HG03103 (cell line): ENCODE measurements at regions not wholly inside any gene's neighbourhood (a gene's known extent, or its start where the extent isn't known, plus 50 kb on each side); places are given as distances from the start of the nearest gene placed in this dataset.
A peak's percentile ranks its signal among the peaks of the same experiment; 100 is the strongest.
"Not testable (repeated sequence)": the region's sequence is repeated elsewhere in the genome, so short reads cannot be mapped to it uniquely, and the experiment has no call there.

Experiments used
- ATAC-seq: cut with Tn5 transposase; IDR thresholded peaks from one replicate; pipeline ENCODE4 v1.9.1; 2021; ENCODE audit warnings: low read depth; ENCODE audit not compliant: unreplicated experiment

GRCh38 chr4:156422576-156422975 is 468.9 kb upstream of the CTSO start:
- no peak for ATAC-seq

- no peak for ATAC-seq
These were observed 467.0 kb upstream of the CTSO start for GRCh38 chr4:156420623-156421022.

GRCh38 chr4:156419080-156419685 is 465.5 kb upstream of the CTSO start:
- no peak for ATAC-seq

- no peak for ATAC-seq
These were observed 460.7 kb upstream of the CTSO start for GRCh38 chr4:156414406-156414805.

- no peak for ATAC-seq
These were observed 459.8 kb upstream of the CTSO start for GRCh38 chr4:156413239-156414135.

- no peak for ATAC-seq
These were observed 457.9 kb upstream of the CTSO start for GRCh38 chr4:156411531-156411930.

- no peak for ATAC-seq
These were observed 455.1 kb upstream of the CTSO start for GRCh38 chr4:156408749-156409148.

GRCh38 chr4:156401371-156401770 is 447.7 kb upstream of the CTSO start:
- ATAC-seq: no peak

GRCh38 chr4:156396534-156396933 is 442.9 kb upstream of the CTSO start:
- ATAC-seq: no peak

- ATAC-seq: no peak
These were observed 437.6 kb upstream of the CTSO start for GRCh38 chr4:156391325-156391653.

GRCh38 chr4:156390599-156391324 is 437.1 kb upstream of the CTSO start:
- no peak for ATAC-seq

- no peak for ATAC-seq
These were observed 435.2 kb upstream of the CTSO start for GRCh38 chr4:156388826-156389225.

GRCh38 chr4:156378033-156378665 is 424.5 kb upstream of the CTSO start:
- ATAC-seq: peak; percentile 84

- ATAC-seq: no peak
These were observed 423.5 kb upstream of the CTSO start for GRCh38 chr4:156377036-156377710.

GRCh38 chr4:156374894-156375293 is 421.2 kb upstream of the CTSO start:
- ATAC-seq: no peak

GRCh38 chr4:156374069-156374468 is 420.4 kb upstream of the CTSO start:
- no peak for ATAC-seq

- not testable (repeated sequence) for ATAC-seq
These were observed 413.8 kb upstream of the CTSO start for GRCh38 chr4:156367502-156367901.

- ATAC-seq: no peak
These were observed 408.9 kb upstream of the CTSO start for GRCh38 chr4:156362581-156362980.

GRCh38 chr4:156347412-156348075 is 393.9 kb upstream of the CTSO start:
- ATAC-seq: no peak

GRCh38 chr4:156346959-156347385 is 393.3 kb upstream of the CTSO start:
- no peak for ATAC-seq
